GM21390 (cell line): ENCODE measurements at regions not wholly inside any gene's neighbourhood (a gene's known extent, or its start where the extent isn't known, plus 50 kb on each side); places are given as distances from the start of the nearest gene placed in this dataset.
A peak's percentile ranks its signal among the peaks of the same experiment; 100 is the strongest.
"Not testable (repeated sequence)": the region's sequence is repeated elsewhere in the genome, so short reads cannot be mapped to it uniquely, and the experiment has no call there.

Experiments
- ATAC-seq: cut with Tn5 transposase; IDR thresholded peaks from one replicate; pipeline ENCODE4 v1.9.1; 2021; ENCODE audit not compliant: unreplicated experiment

GRCh38 chr1:229161740-229162139 is 109.2 kb upstream of the RAB4A start:
- ATAC-seq = no peak

GRCh38 chr1:229162825-229163515 is 107.9 kb upstream of the RAB4A start:
- no peak for ATAC-seq

- ATAC-seq = no peak
Observed at GRCh38 chr1:229164348-229164747, 106.6 kb upstream of the RAB4A start.

GRCh38 chr1:229164836-229165735 is 105.8 kb upstream of the RAB4A start:
- ATAC-seq = no peak

- no peak for ATAC-seq
Observed at GRCh38 chr1:229167318-229167717, 103.6 kb upstream of the RAB4A start.

- no peak for ATAC-seq
Observed at GRCh38 chr1:229169399-229169798, 101.5 kb upstream of the RAB4A start.

- no peak for ATAC-seq
Observed at GRCh38 chr1:229170274-229170673, 100.6 kb upstream of the RAB4A start.

GRCh38 chr1:229170778-229171505 is 100.0 kb upstream of the RAB4A start:
- no peak for ATAC-seq

- no peak for ATAC-seq
Observed at GRCh38 chr1:229171934-229172333, 99.0 kb upstream of the RAB4A start.

- not testable (repeated sequence) for ATAC-seq
Observed at GRCh38 chr1:229173491-229174476, 97.1 kb upstream of the RAB4A start.

GRCh38 chr1:229175297-229175696 is 95.6 kb upstream of the RAB4A start:
- not testable (repeated sequence) for ATAC-seq

- not testable (repeated sequence) for ATAC-seq
Observed at GRCh38 chr1:229176457-229176856, 94.5 kb upstream of the RAB4A start.

- ATAC-seq = no peak
Observed at GRCh38 chr1:229180161-229180560, 90.8 kb upstream of the RAB4A start.

GRCh38 chr1:229181419-229181818 is 89.5 kb upstream of the RAB4A start:
- ATAC-seq = no peak

- no peak for ATAC-seq
Observed at GRCh38 chr1:229183588-229183987, 87.3 kb upstream of the RAB4A start.

GRCh38 chr1:229184066-229184465 is 86.8 kb upstream of the RAB4A start:
- ATAC-seq = no peak

- no peak for ATAC-seq
Observed at GRCh38 chr1:229185963-229186362, 84.9 kb upstream of the RAB4A start.

- ATAC-seq = peak; percentile 99
Observed at GRCh38 chr1:229186373-229187056, 84.4 kb upstream of the RAB4A start.

- ATAC-seq = no peak
Observed at GRCh38 chr1:229190057-229190575, 80.8 kb upstream of the RAB4A start.
